ENCODE measurements at regions not wholly inside any gene's neighbourhood (a gene's known extent, or its start where the extent isn't known, plus 50 kb on each side); places are given as distances from the start of the nearest gene placed in this dataset.

DNA sequence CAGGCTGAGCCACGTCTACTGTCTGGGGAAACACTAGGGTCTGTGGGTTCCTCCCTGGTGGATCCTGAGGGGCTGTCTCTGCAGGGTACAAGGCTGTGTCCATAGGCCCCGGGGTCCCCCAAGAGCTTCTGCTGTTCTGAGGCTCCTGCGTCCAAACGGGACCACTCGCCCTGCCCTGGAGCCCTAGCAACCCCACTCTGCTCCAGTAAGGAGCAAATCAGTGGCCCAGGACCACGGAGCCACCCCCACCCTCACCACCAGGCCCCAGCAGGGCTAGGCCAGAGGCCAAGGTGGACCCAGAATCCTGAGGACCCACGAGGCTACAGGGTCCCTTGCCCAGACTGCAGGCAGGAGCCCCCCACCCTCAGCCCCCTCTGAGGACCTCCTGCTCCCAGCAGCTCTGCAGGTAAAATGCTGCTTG lies 75.1 kb upstream of the GALNT9 start:
- Mint-ChIP-seq H3K27ac (no peak overlapping the region), H3K36me3 (no peaks in the 10 kb centered on the region), H3K9me3 (no peaks in the 10 kb centered on the region), H3K4me1 (peaks cover 0 to 1% (median 0%) of the 10 kb centered on the region in 4 donors), H3K4me3 (no peak overlapping the region), H3K27me3 (peaks cover 0 to 40% (median 24%) of the 10 kb centered on the region in 5 donors)
- ATAC-seq = no peak
- no peak for DNase-seq
- POLR2A ChIA-PET = no interaction called here

DNA sequence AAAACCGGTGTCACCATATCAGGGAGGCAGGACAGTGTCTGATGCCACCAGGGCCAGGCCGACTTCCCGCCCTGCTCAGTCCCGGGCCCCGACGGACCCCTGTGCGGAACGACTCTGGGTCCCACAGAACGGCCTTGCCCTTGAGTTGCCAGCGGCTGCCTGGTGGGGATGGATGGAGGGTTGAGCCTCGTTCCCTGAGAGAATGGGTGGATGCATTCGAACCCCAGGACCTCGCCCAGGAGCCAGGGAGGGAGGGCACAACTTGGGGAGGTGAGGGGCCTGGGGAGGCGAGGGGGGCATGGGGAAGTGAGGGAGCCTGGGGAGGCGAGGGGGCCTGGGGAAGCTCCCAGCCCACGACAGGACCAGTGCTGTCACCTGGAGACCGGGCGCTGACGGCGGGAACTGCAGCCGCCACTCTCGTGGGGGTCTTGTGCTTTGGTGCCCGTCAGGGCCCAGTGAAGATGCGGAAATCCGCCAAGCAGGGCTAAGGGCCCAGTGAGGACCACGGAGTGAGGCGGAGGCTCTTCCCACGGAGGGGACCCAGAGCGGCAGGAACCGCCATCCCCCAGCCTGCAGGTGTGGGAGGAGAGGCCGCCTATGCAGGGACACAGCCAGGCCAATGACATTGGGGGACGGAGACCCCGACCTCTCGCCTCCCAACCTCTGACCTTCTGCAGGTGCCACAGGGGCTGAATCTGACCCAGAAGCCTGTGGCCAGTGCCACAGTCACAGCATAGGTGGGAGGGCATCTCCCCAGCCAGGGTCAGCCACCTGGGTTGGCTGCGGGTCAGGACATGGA lies 74.4 kb upstream of the GALNT9 start:
- H3K4me1 Mint-ChIP-seq = peaks cover 0 to 1% (median 0%) of the 10 kb centered on the region in 4 donors
- no peak for ATAC-seq
- no peak overlapping the region for H3K27ac Mint-ChIP-seq
- H3K27me3 Mint-ChIP-seq = peaks cover 0 to 44% (median 24%) of the 10 kb centered on the region in 5 donors
- no peak overlapping the region for H3K4me3 Mint-ChIP-seq
- no peak for DNase-seq
- POLR2A ChIA-PET = no interaction called here
- no peaks in the 10 kb centered on the region for H3K9me3 Mint-ChIP-seq
- no peaks in the 10 kb centered on the region for H3K36me3 Mint-ChIP-seq

DNA sequence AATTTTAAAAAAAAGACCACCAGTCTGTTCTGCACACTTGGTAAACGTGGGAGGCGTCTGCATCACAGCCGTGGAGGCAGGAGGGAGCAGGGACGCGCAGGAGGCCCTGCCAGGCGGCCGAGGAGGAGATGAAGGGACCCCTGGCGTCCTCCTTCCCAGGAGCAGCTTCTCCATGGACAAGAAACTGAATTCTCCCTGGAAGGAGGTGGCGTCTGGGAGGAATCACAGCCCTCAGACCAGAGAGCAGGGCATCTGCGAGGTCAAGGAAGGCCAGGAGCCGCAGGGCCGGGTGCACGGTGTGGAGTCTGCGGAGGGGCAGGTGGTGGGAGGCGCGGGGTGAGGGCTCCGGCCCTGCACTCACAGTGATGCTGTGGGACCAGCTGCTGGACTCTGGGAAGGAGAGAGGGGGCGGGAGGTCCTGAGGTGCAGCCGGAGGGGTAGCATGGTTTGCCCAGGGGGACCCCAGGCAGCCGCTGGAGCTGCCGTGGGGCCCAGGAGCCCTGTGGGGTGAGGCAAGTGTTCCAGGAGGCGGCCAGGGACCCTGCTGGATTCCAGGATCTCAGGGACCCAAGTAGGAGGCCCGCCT lies 73.5 kb upstream of the GALNT9 start:
- no peak overlapping the region for H3K4me3 Mint-ChIP-seq
- H3K27me3 Mint-ChIP-seq = peaks cover 0 to 53% (median 29%) of the 10 kb centered on the region in 5 donors
- no peak overlapping the region for H3K27ac Mint-ChIP-seq
- DNase-seq (no peak), ATAC-seq (no peak)
- POLR2A ChIA-PET = no interaction called here
- no peaks in the 10 kb centered on the region for H3K36me3 Mint-ChIP-seq
- peaks cover 0 to 1% (median 0%) of the 10 kb centered on the region in 4 donors for H3K4me1 Mint-ChIP-seq
- no peaks in the 10 kb centered on the region for H3K9me3 Mint-ChIP-seq

DNA sequence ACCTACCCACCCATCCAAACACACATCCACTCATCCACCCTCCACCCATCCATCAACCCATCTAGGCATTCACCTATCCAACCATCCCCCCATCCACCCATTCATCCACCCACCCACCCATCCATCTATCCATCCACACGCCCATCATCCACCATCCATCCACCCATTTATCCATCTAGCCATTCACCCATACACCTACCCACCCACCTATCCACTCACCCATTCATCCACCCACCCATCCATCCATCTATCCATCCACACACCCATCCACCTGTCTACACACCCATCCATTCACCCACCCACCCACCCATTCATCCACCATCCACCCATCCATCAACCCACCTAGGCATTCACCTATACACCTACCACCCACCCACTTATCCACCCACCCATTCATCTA lies 72.6 kb upstream of the GALNT9 start:
- Mint-ChIP-seq H3K9me3 (no peaks in the 10 kb centered on the region), H3K4me3 (no peak overlapping the region), H3K27ac (no peak overlapping the region), H3K4me1 (peaks cover 0 to 1% (median 0%) of the 10 kb centered on the region in 4 donors), H3K27me3 (peaks cover 0 to 57% (median 29%) of the 10 kb centered on the region in 5 donors), H3K36me3 (no peaks in the 10 kb centered on the region)
- POLR2A ChIA-PET = no interaction called here
- no peak for DNase-seq
- ATAC-seq = no peak

DNA sequence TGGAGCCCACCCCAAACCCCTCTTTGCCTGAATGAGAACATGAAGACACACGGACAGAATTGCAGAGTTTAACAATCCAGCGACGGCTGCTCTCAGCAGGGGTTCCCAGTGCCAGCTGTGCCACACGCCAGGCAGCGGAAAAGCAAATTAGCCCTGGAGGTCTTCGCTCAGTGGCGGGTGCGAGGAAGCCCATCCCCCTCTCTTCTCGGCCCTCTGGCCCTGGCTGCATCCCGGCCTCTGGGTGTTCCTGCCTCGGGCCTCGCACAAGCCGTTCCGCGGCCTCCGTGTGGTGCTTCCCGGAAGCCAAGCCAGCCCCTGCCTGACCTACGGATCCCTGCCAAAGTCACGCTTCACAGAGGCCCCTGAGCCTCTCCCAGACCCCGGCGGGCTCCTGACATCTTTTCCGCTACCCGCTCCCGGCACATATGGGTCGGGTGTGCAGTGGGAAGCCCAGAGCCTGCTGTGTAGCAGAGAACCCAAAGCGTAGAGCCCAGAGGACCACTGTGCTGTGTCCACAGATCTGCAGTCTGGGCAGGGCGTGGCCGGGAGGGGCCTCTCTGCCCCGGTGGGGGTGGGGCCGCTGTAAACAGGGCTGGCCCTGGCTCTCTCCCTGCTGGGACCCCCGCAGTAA lies 70.7 kb upstream of the GALNT9 start:
- POLR2A ChIA-PET = no interaction called here
- Mint-ChIP-seq H3K9me3 (no peaks in the 10 kb centered on the region), H3K27ac (no peak overlapping the region), H3K27me3 (peaks cover 0 to 57% (median 29%) of the 10 kb centered on the region in 5 donors), H3K4me3 (no peak overlapping the region), H3K4me1 (peaks cover 0 to 1% (median 0%) of the 10 kb centered on the region in 4 donors), H3K36me3 (no peaks in the 10 kb centered on the region)
- no peak for DNase-seq
- no peak for ATAC-seq

DNA sequence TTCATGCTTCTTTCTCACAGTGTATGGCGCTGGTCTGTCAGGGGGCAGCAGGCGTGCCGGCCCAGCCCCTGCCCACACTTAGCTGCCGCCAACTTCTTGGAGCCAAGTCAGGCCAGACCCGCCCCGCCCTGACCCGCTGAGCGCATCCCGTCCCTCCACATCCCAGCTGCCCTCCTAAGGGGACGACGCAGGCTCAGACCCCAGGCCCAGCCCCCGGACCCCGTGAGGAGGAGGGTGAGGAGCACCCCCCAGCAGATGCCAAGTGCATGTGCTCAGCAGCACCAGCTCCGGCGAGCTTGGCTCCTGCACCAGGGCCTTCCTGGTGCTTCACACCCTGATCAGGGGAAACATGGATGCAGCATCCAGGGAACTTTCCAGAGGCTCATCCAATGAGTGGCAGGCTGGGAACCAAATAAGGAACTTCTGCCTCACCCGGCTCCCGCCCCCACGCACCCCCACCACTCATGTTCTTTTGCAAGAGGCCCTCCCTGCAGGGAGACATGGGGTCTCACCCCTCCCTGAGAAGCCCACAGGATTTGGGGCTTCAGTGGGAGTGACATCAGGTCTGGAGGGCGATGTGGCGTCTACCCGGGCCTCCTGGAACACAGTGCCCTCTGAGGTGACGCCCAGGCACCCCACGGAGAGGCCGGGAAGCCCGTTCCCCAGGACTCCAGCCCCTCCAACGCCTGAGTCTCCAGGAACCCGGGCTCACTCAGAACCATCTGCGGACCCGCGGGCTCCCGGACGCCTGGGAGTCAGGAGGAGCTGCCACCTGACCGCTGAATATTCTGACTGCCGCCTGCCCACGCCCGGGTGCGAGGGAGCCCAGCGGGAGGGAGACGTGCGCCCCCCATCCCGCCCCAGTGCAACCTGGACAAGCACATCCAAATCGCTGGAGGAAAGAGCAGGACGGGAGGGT lies 70.0 kb upstream of the GALNT9 start:
- no peaks in the 10 kb centered on the region for H3K9me3 Mint-ChIP-seq
- no peak overlapping the region for H3K27ac Mint-ChIP-seq
- ATAC-seq (no peak), DNase-seq (peak in 1 of 10 donors; percentile 0)
- H3K27me3 Mint-ChIP-seq = peaks cover 0 to 57% (median 29%) of the 10 kb centered on the region in 5 donors
- H3K4me3 Mint-ChIP-seq = no peak overlapping the region
- H3K4me1 Mint-ChIP-seq = peaks cover 0 to 1% (median 0%) of the 10 kb centered on the region in 4 donors
- H3K36me3 Mint-ChIP-seq = no peaks in the 10 kb centered on the region
- POLR2A ChIA-PET = no interaction called here

DNA sequence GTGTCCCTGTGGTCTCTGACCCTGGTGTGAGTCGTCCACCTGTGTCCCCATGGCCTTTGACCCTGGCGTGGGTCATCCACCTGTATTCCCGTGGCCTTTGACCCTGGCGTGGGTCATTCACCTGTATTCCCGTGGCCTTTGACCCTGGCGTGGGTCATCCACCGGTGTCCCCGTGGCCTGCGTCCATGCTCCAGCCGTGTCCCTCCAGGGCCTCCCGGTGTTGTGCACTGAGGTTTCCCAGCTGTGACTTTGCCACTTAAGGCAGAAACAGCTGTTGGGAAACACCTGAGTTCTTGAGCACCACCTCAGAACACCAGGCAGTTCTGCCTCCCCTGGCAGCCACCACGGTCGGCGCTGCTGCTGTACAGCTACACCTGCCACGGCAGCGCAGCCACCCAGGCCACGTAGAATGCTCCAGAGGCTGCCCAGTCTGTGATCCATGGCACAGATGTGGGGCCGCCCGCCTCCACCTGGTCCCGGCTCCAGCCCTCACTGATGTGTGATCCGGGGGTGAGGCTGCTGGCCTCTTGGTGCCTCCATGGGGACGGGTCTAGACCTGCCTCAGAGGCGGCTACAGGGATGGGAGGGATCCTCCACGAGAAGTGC lies 69.1 kb upstream of the GALNT9 start:
- no peak for ATAC-seq
- POLR2A ChIA-PET = no interaction called here
- Mint-ChIP-seq H3K4me1 (peaks cover 0 to 1% (median 0%) of the 10 kb centered on the region in 4 donors), H3K27me3 (peaks cover 0 to 55% (median 27%) of the 10 kb centered on the region in 5 donors), H3K4me3 (no peak overlapping the region), H3K27ac (no peak overlapping the region), H3K9me3 (no peaks in the 10 kb centered on the region), H3K36me3 (no peaks in the 10 kb centered on the region)
- DNase-seq = no peak

DNA sequence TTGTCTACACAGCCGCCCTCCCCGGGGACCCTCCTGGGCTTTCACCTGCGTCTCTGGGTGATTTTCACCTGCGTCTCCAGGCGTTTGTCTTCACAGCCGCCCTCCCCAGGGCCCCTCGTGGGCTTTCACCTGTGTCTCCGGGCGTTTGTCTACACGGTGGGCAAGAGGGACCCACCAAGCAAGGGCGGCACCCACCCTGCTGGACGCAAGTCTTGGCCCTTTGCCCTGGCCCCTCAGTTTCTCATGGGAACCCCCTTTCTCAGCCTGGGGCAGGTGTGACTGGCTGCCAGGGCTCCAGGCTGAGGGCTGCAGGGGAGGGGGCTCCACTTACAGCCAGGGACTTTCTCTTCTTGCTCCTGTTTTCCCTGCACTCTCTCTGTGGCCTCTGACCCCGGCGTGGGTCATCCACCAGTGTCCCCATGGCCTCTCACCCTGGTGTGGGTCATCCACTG lies 68.6 kb upstream of the GALNT9 start:
- Mint-ChIP-seq H3K27me3 (peaks cover 0 to 51% (median 26%) of the 10 kb centered on the region in 5 donors), H3K9me3 (no peaks in the 10 kb centered on the region), H3K27ac (no peak overlapping the region), H3K4me1 (peaks cover 0 to 1% (median 0%) of the 10 kb centered on the region in 4 donors), H3K36me3 (no peaks in the 10 kb centered on the region), H3K4me3 (no peak overlapping the region)
- DNase-seq (peak in 1 of 10 donors; percentile 14), ATAC-seq (no peak)
- POLR2A ChIA-PET = no interaction called here

DNA sequence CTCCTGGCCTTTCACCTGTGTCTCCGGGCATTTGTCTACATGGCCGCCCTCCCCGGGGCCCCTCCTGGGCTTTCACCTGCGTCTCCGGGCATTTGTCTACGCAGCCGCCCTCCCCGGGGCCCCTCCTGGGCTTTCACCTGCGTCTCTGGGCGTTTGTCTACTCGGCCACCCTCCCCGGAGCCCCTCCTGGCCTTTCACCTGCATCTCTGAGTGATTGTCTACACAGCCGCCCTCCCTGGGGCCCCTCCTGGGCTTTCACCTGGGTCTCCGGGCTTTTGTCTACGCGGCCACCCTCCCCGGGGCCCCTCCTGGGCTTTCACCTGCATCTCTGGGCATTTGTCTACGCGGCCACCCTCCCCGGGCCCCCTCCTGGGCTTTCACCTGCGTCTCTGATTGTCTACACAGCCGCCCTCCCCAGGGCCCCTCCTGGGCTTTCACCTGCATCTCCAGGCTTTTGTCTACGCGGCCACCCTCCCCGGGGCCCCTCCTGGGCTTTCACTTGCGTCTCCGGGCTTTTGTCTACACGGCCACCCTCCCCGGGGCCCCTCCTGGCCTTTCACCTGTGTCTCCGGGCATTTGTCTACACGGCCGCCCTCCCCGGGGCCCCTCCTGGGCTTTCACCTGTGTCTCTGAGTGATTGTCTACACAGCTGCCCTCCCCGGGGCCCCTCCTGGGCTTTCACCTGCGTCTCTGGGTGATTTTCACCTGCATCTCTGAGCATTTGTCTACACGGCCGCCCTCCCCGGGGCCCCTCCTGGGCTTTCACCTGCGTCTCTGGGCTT lies 68.0 kb upstream of the GALNT9 start:
- no peaks in the 10 kb centered on the region for H3K4me1 Mint-ChIP-seq

DNA sequence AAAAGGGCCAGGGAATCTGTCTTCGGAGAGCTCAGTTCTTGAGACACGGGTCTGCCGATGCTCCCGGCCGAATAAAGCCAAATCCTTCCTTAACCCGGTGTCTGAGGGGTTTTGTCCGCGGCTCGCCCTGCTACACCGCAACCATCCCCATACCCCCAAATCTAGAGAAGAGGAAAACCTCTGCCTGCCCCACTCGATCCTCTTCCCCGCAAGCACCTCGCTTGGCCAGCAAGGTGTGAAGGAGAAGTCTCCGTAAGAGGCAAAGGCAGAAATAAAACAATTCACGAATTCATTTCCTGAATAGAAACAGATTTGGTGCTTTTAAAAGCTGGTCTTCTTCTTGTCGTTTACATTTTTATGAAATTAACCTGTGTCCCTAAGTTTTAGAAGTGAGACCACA lies 67.3 kb upstream of the GALNT9 start:
- POLR2A ChIA-PET = no interaction called here
- no peak for DNase-seq
- Mint-ChIP-seq H3K9me3 (no peaks in the 10 kb centered on the region), H3K36me3 (no peaks in the 10 kb centered on the region), H3K4me3 (no peak overlapping the region), H3K4me1 (no peaks in the 10 kb centered on the region), H3K27me3 (peaks cover 0 to 46% (median 21%) of the 10 kb centered on the region in 5 donors), H3K27ac (no peak overlapping the region)
- ATAC-seq = no peak

More for the DNA sequence above, 68.0 kb upstream of the GALNT9 start:
- ATAC-seq (no peak), DNase-seq (no peak)
- POLR2A ChIA-PET = no interaction called here
- no peak overlapping the region for H3K27ac Mint-ChIP-seq
- H3K9me3 Mint-ChIP-seq = no peaks in the 10 kb centered on the region
- no peaks in the 10 kb centered on the region for H3K36me3 Mint-ChIP-seq
- H3K27me3 Mint-ChIP-seq = peaks cover 0 to 51% (median 26%) of the 10 kb centered on the region in 5 donors
- no peak overlapping the region for H3K4me3 Mint-ChIP-seq

DNA sequence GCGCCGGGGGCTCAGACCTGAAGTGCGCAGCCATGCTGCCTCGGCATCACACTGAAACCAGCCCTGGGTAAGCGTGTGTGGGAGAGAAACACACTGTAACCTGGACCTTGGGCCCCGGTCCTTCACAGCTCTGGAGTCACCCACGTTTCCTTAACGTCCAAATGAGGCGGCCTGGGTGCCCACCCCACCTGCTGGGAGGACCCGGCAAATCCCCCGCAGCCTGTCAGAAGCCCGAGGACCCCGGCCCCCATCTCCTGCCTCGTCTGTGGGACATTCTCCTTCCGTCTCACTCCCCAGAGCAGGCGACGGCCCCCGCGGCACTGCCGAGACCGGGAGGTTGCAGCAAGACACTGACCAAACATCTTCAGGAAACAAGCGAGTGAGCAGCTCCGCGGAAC lies 66.5 kb upstream of the GALNT9 start:
- H3K4me3 Mint-ChIP-seq = no peak overlapping the region
- no peak overlapping the region for H3K27ac Mint-ChIP-seq
- no peaks in the 10 kb centered on the region for H3K36me3 Mint-ChIP-seq
- no peak for DNase-seq
- no peak for ATAC-seq
- H3K9me3 Mint-ChIP-seq = no peaks in the 10 kb centered on the region
- peaks cover 0 to 46% (median 19%) of the 10 kb centered on the region in 5 donors for H3K27me3 Mint-ChIP-seq
- no peaks in the 10 kb centered on the region for H3K4me1 Mint-ChIP-seq
- POLR2A ChIA-PET = no interaction called here

Measured in naive thymus-derived CD8-positive, alpha-beta T cell (primary cell).